ENCODE measurements at regions not wholly inside any gene's neighbourhood (a gene's known extent, or its start where the extent isn't known, plus 50 kb on each side); places are given as distances from the start of the nearest gene placed in this dataset.
"Not testable (repeated sequence)": the region's sequence is repeated elsewhere in the genome, so short reads cannot be mapped to it uniquely, and the experiment has no call there.

DNA sequence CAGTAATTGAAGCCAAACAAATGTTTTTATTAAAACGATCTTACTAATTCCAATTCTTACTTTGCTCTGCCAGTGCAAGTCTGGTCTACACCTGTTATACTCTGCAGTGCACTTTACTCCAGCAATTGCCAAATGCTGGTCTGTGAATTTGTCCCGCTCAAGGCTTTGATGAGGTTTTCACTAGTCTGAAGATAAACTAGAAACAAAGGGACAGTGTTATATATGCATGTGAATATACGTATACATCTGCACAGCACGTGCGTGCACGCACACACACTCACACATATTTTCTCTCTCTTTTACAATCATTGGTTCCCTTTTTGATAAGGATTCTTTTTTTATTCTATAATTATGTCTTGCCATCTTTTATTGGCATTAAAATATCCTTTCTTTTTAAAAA lies 88.5 kb upstream of the LCORL start:
- TF ChIP-seq, protein P1, sequence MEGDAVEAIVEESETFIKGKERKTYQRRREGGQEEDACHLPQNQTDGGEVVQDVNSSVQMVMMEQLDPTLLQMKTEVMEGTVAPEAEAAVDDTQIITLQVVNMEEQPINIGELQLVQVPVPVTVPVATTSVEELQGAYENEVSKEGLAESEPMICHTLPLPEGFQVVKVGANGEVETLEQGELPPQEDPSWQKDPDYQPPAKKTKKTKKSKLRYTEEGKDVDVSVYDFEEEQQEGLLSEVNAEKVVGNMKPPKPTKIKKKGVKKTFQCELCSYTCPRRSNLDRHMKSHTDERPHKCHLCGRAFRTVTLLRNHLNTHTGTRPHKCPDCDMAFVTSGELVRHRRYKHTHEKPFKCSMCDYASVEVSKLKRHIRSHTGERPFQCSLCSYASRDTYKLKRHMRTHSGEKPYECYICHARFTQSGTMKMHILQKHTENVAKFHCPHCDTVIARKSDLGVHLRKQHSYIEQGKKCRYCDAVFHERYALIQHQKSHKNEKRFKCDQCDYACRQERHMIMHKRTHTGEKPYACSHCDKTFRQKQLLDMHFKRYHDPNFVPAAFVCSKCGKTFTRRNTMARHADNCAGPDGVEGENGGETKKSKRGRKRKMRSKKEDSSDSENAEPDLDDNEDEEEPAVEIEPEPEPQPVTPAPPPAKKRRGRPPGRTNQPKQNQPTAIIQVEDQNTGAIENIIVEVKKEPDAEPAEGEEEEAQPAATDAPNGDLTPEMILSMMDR (IDR thresholded peaks at IDR 0.05; ENCODE audit: extremely low read depth, missing control alignments): no peak
- no peak for DNase-seq (ENCODE audit: low spot score)

DNA sequence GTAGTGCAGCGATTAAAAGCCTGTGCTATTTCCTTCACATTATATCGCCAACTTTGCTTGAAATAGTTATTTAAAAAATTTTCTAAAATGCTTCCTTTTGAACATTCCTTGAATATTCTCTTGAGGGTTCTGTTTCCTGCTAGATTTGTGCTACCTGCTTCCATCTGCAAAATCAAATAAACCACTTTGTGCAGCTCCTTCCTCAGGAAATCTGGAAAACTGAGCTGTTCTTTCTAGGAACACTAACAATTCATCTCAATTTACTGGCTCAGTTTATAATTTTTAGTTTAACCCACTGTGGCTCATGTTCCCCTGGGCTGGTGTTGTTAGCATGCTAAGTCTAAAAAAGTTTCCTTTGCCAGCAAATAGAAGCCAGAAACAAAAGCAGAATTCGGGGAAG lies 88.1 kb upstream of the LCORL start:
- no peak for DNase-seq (ENCODE audit: low spot score)
- TF ChIP-seq, protein P1 (IDR thresholded peaks at IDR 0.05; ENCODE audit: extremely low read depth, missing control alignments): no peak

DNA sequence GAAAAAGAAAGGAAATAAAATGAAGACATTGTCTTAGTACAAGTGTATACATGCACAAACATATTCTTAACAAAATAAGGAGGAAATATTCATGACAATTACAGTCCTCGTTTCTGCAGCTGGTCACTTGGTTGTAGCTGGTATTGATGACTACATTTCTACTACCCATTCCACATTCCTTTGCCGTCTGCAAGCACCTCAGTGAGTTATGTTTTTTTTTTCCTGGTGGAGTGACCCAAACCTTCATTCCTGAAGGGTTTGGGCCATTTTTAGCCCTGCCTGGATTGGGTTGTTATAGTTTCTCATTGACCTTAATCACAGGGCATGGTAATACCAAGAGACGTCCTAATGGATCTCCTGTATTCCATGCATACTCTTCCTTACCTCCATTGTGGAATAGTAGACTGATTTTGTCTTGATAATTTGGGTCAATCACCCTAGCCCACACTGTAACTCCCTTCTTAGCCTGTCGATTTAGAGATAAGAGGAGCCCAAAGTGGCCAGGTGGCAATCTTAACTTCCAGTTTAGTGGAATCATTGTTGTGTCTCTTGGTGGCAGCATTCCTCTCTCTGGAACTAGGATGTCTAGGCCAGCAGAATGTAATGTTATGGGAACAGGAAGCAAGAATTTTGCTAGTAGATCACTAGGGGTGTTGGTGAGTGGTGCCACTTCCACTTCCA lies 86.4 kb upstream of the LCORL start:
- DNase-seq (ENCODE audit: low spot score): not testable (repeated sequence)

DNA sequence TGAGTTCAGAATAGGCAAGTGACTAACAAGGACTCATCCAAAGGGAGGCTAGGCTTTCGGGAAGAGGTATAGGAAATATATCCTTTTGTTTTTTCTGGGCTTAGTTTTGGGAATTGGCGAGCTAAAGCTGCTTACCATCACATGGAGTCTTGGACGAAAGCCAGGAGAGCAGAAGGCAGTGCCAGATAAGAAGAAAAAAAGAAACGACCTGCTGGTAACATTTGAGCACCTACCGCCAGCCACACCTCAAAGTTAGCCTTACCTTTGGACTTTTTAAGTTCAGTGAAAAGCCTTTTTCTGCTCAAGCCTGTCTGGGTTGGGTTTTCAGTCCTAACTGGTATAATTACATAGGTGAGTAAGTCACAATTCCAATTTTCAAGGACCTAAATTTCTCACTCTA lies 85.1 kb upstream of the LCORL start:
- TF ChIP-seq, protein P1 (IDR thresholded peaks at IDR 0.05; ENCODE audit: extremely low read depth, missing control alignments): no peak
- DNase-seq (ENCODE audit: low spot score): no peak

DNA sequence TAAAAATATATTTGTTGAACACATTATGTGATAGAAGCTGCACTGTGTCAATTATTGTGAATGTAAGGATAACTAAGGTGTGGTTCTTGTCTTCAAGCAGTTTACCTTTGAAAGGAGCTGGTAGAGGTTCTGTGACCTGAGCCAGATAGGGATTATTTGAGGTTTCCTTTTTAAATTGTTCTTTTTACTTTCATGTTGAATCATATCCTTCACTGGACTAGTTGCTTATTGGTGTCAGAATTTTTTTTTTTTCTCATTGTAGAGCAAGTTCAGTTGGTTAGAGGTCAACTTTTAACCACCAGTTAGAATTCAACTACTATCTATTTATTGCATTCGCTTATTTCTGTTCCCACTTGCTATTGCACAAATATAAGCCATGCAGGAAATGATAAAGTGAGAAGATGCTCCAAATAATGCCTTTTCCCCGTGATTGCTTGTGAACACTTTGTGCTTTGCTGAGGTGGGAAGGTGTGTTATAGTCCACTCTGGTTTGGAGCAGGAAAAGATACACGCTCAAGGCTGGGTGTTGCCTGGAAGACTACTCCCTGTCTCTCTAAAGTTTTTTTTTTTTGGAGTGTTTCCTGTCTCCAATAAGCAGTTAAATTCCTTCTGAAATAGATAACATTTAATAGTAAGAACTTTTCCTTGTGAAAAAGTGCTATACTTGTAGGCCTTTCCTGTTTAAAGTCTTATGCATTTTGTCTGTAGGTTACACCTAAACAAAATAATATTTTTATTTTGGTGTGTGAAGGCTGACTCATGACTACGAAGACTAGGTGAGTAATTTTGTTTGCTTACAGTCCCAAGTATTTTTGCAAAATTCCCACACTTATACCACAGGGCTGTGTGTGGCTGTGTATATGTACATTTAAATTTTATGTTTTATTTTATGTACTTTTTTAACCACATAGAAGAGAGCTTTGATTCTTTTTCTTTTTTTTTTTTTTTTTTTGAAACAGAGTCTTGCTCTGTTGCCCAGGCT lies 83.8 kb upstream of the LCORL start:
- TF ChIP-seq, protein P1 (IDR thresholded peaks at IDR 0.05; ENCODE audit: extremely low read depth, missing control alignments): no peak
- DNase-seq (ENCODE audit: low spot score): peak; percentile 9

DNA sequence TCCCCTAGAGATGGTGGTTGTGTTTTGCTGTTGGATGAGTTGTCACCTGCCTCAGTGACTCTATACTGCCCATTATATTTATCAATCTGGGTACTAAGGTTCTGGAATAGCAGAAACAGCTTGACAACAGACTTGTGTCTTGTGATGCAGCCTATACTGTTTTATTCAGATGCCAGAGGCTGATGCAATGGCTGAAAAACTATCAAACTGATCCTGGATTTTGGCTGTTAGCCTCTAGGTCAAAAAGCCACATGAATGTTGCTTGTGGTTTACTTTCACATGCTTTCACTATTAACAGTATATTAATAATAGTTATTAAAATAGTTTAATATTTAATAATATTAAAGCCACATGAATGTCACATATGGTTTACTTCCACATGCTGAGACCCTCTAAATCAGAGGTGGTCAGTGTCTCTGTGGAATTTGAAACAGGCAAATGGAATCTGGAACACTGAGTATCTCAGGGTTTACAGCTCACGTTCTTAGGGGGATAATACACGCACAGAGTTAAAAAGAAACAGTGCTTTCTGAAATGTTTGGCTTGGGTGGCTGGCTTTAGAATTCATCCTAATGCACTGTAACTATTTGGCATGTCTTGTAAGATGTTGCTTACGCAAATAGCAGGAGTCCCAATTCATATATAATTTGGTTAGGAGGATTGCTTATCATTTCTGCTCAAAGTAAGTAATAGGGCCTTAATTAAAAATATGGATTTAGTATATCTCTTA lies 82.5 kb upstream of the LCORL start:
- no peak for DNase-seq (ENCODE audit: low spot score)
- TF ChIP-seq, protein P1 (IDR thresholded peaks at IDR 0.05; ENCODE audit: extremely low read depth, missing control alignments): no peak

DNA sequence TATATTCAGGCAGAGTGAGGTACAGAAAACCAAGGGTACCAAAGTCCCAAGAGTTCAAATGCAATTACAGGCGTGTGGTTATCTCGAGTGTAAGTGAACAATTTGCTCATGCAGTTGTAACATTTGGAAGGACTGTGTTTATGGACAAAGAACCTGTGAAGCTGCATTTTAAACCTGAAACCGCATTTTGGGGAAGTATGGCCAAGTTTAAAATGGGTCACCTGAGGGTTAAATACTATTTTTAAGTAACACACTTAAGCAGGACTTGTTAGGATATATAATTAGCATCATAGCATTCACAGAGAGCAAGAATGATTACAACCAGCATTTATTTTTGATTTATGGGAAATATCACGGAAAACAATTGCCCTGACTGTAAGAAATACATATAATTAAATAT lies 79.1 kb upstream of the LCORL start:
- TF ChIP-seq, protein P1 (IDR thresholded peaks at IDR 0.05; ENCODE audit: extremely low read depth, missing control alignments): no peak

DNA sequence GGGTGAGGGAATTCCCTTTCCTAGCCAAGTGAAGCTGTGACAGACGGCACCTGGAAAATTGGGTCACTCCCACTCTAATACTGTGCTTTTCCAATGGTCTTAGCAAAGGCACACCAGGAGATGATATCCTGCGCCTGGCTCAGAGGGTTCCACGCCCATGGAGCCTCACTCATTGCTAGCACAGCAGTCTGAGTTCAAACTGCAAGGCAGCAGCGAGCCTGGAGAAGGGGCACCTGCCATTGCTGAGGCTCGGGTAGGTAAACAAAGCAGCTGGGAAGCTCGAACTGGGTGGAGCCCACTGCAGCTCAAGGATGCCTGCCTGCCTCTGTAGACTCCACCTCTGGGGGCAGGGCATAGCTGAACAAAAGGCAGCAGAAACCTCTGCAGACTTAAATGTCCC lies 68.9 kb upstream of the LCORL start:
- not testable (repeated sequence) for DNase-seq (ENCODE audit: low spot score)

More for the DNA sequence above, 79.1 kb upstream of the LCORL start:
- no peak for DNase-seq (ENCODE audit: low spot score)
